OCI-LY7 (cell line): ENCODE measurements at regions not wholly inside any gene's neighbourhood (a gene's known extent, or its start where the extent isn't known, plus 50 kb on each side); places are given as distances from the start of the nearest gene placed in this dataset.

ENCODE experiments used
- EZH2phosphoT487 ChIP-seq: fragments of 200-600 bp; sonication (generic); IDR thresholded peaks from 2 replicates; pipeline ENCODE4 v1.6.1; 2018; ENCODE audit warnings: low read depth, borderline replicate concordance, mild to moderate bottlenecking, mixed run types, antibody characterized with exemption, low read length, moderate library complexity, mixed read lengths
- TF ChIP-seq, protein P1 (sequence below): fragments of 200-600 bp; sonication (generic); conservative IDR thresholded peaks from 2 replicates; pipeline ENCODE4 v1.5.1; 2014; ENCODE audit warnings: mild to moderate bottlenecking, antibody characterized with exemption, low read length, moderate library complexity, mixed read lengths

DNA sequence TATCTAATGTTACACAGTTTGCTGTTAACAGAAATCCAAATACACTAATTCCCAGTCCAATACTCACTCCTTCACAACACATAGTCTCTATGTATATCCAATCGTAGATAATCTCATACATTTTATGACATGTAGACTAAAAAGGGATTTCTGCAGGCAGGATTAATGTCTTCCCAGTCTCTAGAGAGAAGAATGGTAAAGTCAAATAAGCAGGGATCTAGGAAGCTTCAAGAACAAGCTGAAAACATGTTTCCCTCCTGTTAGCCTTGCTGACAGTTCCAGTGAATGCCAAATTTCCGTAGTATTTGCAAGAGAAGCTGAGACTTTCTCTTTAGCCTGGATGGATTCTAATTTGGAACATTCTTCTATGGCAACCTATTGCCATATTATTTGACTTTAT lies 500.1 kb downstream of the IGSF11 start:
- TF ChIP-seq, protein P1, sequence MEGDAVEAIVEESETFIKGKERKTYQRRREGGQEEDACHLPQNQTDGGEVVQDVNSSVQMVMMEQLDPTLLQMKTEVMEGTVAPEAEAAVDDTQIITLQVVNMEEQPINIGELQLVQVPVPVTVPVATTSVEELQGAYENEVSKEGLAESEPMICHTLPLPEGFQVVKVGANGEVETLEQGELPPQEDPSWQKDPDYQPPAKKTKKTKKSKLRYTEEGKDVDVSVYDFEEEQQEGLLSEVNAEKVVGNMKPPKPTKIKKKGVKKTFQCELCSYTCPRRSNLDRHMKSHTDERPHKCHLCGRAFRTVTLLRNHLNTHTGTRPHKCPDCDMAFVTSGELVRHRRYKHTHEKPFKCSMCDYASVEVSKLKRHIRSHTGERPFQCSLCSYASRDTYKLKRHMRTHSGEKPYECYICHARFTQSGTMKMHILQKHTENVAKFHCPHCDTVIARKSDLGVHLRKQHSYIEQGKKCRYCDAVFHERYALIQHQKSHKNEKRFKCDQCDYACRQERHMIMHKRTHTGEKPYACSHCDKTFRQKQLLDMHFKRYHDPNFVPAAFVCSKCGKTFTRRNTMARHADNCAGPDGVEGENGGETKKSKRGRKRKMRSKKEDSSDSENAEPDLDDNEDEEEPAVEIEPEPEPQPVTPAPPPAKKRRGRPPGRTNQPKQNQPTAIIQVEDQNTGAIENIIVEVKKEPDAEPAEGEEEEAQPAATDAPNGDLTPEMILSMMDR: no peak
- no peak for TF ChIP-seq EZH2phosphoT487
